MM.1S (cell line): ENCODE measurements at regions not wholly inside any gene's neighbourhood (a gene's known extent, or its start where the extent isn't known, plus 50 kb on each side); places are given as distances from the start of the nearest gene placed in this dataset.

Source experiments
- DNase-seq: peaks from one replicate; pipeline ENCODE4 v3.0.0-alpha.2; 2015
- H2AFZ ChIP-seq: fragments of 300-600 bp; sonication (generic); 2 replicates; pipeline ENCODE4 v1.6.0; 2016; ENCODE audit warnings: antibody characterized with exemption, low read length
- H3F3A ChIP-seq: fragments of 300-600 bp; sonication (generic); 2 replicates; pipeline ENCODE4 v1.6.1; 2016; ENCODE audit warnings: mild to moderate bottlenecking, antibody characterized with exemption, low read length, moderate library complexity, mixed read lengths; ENCODE audit not compliant: insufficient read depth
- H3K27ac ChIP-seq: fragments of 300-600 bp; sonication (generic); 2 replicates; pipeline ENCODE4 v1.5.1; 2016; ENCODE audit warnings: mild to moderate bottlenecking, low read length
- H3K27me3 ChIP-seq: fragments of 300-600 bp; sonication (generic); replicated peaks from 2 replicates; pipeline ENCODE4 v1.6.0; 2016; ENCODE audit warnings: low read length; ENCODE audit not compliant: insufficient read depth
- H3K36me3 ChIP-seq: fragments of 300-600 bp; sonication (generic); replicated peaks from 2 replicates; pipeline ENCODE4 v1.6.1; 2016; ENCODE audit warnings: mild to moderate bottlenecking, low read length, mixed read lengths; ENCODE audit not compliant: insufficient read depth
- H3K4me1 ChIP-seq: fragments of 300-600 bp; sonication (generic); 2 replicates; pipeline ENCODE4 v1.6.1; 2016; ENCODE audit warnings: low read length, mixed read lengths
- H3K4me2 ChIP-seq: fragments of 300-600 bp; sonication (generic); 2 replicates; pipeline ENCODE4 v1.6.0; 2016; ENCODE audit warnings: low read depth, low read length
- H3K4me3 ChIP-seq: fragments of 300-600 bp; sonication (generic); 2 replicates; pipeline ENCODE4 v1.5.1; 2016; ENCODE audit warnings: low read length, mixed read lengths
- H3K79me2 ChIP-seq: fragments of 300-600 bp; sonication (generic); 2 replicates; pipeline ENCODE4 v1.6.1; 2016; ENCODE audit warnings: mixed run types, low read length, mixed read lengths
- H3K9ac ChIP-seq: fragments of 300-600 bp; sonication (generic); 2 replicates; pipeline ENCODE4 v1.6.1; 2016; ENCODE audit warnings: low read length, mixed read lengths
- H3K9me2 ChIP-seq: fragments of 300-600 bp; sonication (generic); replicated peaks from 2 replicates; pipeline ENCODE4 v1.6.1; 2016; ENCODE audit warnings: mild to moderate bottlenecking, low read length, mixed read lengths; ENCODE audit not compliant: insufficient read depth
- H3K9me3 ChIP-seq: fragments of 300-600 bp; sonication (generic); replicated peaks from 2 replicates; pipeline ENCODE4 v1.6.1; 2016; ENCODE audit warnings: mild to moderate bottlenecking, low read length, mixed read lengths; ENCODE audit not compliant: insufficient read depth
- H4K20me1 ChIP-seq: fragments of 300-600 bp; sonication (generic); 2 replicates; pipeline ENCODE4 v1.6.1; 2016; ENCODE audit warnings: mild to moderate bottlenecking, low read length, moderate library complexity, mixed read lengths; ENCODE audit not compliant: insufficient read depth
- EZH2 ChIP-seq: fragments of 300-600 bp; sonication (generic); optimal IDR thresholded peaks from 2 replicates; pipeline ENCODE3; 2017; ENCODE audit warnings: low read depth, mild to moderate bottlenecking, antibody characterized with exemption, low read length, mixed read lengths
- EZH2phosphoT487 ChIP-seq: fragments of 300-600 bp; sonication (generic); IDR thresholded peaks from 2 replicates; pipeline ENCODE4 v1.6.1; 2018; ENCODE audit warnings: antibody characterized with exemption, low read length
- TF ChIP-seq, protein P1 (sequence below): fragments of 300-600 bp; sonication (generic); IDR thresholded peaks from 2 replicates; pipeline ENCODE4 v1.5.1; 2016; ENCODE audit warnings: antibody characterized with exemption, low read length, mixed read lengths

DNA sequence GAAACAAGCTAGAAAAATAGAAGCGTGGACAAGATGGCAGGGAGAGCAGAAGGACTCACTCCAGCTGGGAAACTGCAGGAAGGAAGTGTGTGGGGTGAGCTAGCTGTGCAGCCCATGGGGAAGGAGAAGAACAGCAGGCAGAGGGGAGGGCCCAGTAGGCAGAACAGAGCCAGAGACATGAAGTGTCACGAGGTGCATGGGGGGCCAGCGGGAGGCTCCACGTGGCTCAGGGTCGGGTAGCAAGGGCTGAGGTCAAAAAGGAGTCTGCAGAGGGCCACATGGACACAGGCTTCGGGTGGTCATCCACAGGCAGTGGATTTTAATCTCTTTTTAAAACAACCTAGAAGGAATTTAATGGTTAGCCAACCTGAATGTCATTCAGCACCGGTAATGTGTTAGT is 669.0 kb downstream of the BCL11B start:
- Histone ChIP-seq H3K9ac (no peak overlapping the region), H3K36me3 (no peaks in the 10 kb centered on the region), H3K4me3 (no peak overlapping the region), H3K9me3 (no peaks in the 10 kb centered on the region), H3K79me2 (no peaks in the 10 kb centered on the region), H3K4me1 (no peaks in the 10 kb centered on the region), H3K27me3 (no peaks in the 10 kb centered on the region), H4K20me1 (no peaks in the 10 kb centered on the region), H3K27ac (no peak overlapping the region), H3K4me2 (no peak overlapping the region), H2AFZ (no peak overlapping the region), H3F3A (no peaks in the 10 kb centered on the region), H3K9me2 (no peaks in the 10 kb centered on the region)
- TF ChIP-seq EZH2phosphoT487 (no peak), EZH2 (no peak)
- TF ChIP-seq, protein P1, sequence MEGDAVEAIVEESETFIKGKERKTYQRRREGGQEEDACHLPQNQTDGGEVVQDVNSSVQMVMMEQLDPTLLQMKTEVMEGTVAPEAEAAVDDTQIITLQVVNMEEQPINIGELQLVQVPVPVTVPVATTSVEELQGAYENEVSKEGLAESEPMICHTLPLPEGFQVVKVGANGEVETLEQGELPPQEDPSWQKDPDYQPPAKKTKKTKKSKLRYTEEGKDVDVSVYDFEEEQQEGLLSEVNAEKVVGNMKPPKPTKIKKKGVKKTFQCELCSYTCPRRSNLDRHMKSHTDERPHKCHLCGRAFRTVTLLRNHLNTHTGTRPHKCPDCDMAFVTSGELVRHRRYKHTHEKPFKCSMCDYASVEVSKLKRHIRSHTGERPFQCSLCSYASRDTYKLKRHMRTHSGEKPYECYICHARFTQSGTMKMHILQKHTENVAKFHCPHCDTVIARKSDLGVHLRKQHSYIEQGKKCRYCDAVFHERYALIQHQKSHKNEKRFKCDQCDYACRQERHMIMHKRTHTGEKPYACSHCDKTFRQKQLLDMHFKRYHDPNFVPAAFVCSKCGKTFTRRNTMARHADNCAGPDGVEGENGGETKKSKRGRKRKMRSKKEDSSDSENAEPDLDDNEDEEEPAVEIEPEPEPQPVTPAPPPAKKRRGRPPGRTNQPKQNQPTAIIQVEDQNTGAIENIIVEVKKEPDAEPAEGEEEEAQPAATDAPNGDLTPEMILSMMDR: no peak
- no peak for DNase-seq

DNA sequence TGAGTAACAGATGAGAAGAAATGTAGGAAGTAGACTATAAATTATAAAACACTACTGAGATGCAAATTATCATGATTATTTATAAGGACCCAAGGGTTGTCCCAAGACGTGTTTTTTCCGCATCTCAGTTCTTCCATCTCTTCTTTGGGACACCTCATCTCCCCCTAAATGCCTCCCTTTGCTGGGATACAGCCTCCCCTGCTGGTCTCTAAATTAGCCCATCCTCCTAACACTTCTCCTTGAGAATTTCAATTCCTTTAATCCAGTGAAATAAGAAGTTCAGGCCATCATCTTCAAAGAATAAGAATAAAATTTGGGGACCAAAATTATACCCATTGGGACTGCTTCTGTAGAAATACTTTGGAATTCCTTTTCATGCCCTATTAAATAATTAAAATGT is 667.0 kb downstream of the BCL11B start:
- TF ChIP-seq EZH2 (no peak), EZH2phosphoT487 (no peak)
- TF ChIP-seq, protein P1: no peak

DNA sequence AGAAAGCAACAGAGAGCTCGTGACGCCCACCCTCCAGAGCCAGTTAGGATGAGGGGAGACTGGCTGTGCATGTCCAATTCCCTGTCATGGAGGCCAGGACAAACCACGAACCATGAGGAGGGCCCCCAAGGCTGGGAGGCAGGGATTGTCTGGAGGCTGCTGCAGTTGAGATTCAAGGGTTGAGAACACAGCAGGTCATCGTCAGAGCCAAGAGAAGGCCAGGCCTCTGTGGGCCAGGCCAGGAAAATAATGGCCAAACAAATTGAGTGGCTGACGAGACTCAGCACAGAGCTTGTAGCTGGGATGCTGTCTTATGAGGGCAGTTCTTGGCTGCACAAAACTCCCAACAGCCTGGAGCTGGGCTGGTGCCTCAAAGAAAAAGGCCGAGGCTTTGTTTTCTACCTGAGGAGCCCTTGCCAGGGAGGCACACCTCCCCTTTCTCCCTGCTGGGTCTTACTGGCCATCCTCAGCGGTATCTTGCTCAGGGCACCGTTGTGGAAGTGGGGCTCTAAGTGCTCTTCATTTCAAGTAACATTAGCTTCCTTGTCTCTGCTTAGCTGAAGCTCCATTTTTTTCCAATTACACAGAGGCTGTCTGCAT is 665.9 kb downstream of the BCL11B start:
- no peak overlapping the region for H2AFZ ChIP-seq
- no peaks in the 10 kb centered on the region for H3K9me2 ChIP-seq
- H3F3A ChIP-seq: no peaks in the 10 kb centered on the region
- H3K4me2 ChIP-seq: no peak overlapping the region
- no peaks in the 10 kb centered on the region for H3K9me3 ChIP-seq
- H3K27me3 ChIP-seq: no peaks in the 10 kb centered on the region
- H3K36me3 ChIP-seq: no peaks in the 10 kb centered on the region
- no peaks in the 10 kb centered on the region for H3K79me2 ChIP-seq
- H3K27ac ChIP-seq: no peak overlapping the region
- no peak for DNase-seq
- H4K20me1 ChIP-seq: no peaks in the 10 kb centered on the region
- H3K9ac ChIP-seq: no peak overlapping the region
- no peak overlapping the region for H3K4me3 ChIP-seq
- TF ChIP-seq EZH2phosphoT487 (no peak), EZH2 (no peak)
- TF ChIP-seq, protein P1: no peak
- H3K4me1 ChIP-seq: no peaks in the 10 kb centered on the region

More for the DNA sequence above, 667.0 kb downstream of the BCL11B start:
- Histone ChIP-seq H3K9ac (no peak overlapping the region), H3F3A (no peaks in the 10 kb centered on the region), H4K20me1 (no peaks in the 10 kb centered on the region), H3K79me2 (no peaks in the 10 kb centered on the region), H3K36me3 (no peaks in the 10 kb centered on the region), H3K4me2 (no peak overlapping the region), H3K9me2 (no peaks in the 10 kb centered on the region), H3K27ac (no peak overlapping the region), H3K27me3 (no peaks in the 10 kb centered on the region), H3K9me3 (no peaks in the 10 kb centered on the region), H2AFZ (no peak overlapping the region), H3K4me3 (no peak overlapping the region), H3K4me1 (no peaks in the 10 kb centered on the region)
- no peak for DNase-seq
